Kidney glomerular epithelial cell (primary cell): ENCODE measurements at regions not wholly inside any gene's neighbourhood (a gene's known extent, or its start where the extent isn't known, plus 50 kb on each side); places are given as distances from the start of the nearest gene placed in this dataset.

Experiments
- DNase-seq: peaks from one replicate; lab custom pipeline; 2025; lab: John Stamatoyannopoulos, UW

- DNase-seq, result no peak
Observed at GRCh38 chr3:163946785-163947184, 1131.5 kb downstream of the SI start.

DNA sequence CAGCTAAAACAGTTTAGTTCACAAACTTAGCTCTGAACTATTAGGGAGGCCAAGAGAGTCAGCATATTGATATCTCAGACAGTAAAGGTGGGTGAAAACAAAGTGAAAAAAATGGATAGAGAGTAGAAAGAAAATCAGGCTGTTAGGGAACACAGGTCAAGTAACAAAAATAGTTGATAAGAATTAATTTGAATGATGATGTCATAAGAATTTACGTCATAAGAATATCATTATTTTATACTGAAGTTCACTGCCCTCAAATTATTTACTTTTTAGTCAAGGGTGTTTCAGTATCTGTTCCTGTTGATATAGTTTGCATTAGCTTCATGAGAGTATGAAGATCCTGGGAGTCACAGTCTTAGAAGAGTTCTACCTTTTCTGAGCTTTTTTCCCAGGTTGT lies 1134.6 kb downstream of the SI start:
- no peak for DNase-seq

DNA sequence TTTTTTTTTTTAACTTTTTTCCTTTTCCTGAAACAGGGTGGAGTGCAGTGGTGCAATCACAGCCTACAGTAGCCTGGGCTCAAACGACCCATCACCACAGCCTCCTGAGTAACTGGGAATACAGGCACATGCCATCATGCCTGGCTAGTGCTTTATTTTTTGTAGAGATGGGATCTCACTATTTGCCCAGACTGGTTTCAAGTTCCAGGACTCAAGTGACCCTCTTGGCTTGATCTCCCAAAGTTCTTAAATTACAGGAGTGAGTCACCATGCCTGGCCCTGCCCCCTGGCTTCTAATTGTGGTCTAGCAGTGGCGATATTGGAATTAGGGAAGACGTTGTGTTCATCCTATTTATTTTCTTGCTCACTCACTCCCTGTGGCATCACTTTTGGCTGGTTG lies 1138.4 kb downstream of the SI start:
- no peak for DNase-seq

- DNase-seq, result no peak
Observed at GRCh38 chr3:163936543-163936942, 1141.8 kb downstream of the SI start.

GRCh38 chr3:163935411-163935810 lies 1142.9 kb downstream of the SI start:
- no peak for DNase-seq

GRCh38 chr3:163929069-163929652 lies 1149.1 kb downstream of the SI start:
- no peak for DNase-seq

- DNase-seq, result no peak
Observed at GRCh38 chr3:163927521-163927920, 1150.8 kb downstream of the SI start.

GRCh38 chr3:163924600-163924999 lies 1153.7 kb downstream of the SI start:
- no peak for DNase-seq

DNA sequence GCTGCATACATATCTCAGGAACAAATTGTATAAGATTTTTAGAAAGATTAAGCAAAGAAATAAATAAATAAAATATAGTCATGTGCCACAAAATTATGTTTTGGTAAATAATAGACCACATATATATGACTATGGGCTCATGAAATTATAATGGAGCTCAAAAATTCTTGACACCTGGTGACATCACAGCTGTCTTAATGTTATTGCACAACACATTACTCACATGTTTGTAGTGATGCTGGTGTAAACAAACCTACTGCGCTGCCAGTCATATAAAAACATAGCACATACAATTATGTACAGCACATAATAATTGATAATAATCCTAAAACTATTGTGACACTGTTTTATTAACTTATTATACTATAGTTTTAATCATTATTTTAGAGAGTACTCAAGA lies 1159.1 kb downstream of the SI start:
- no peak for DNase-seq

GRCh38 chr3:163916596-163917560 lies 1161.4 kb downstream of the SI start:
- peak; percentile 29 for DNase-seq

DNA sequence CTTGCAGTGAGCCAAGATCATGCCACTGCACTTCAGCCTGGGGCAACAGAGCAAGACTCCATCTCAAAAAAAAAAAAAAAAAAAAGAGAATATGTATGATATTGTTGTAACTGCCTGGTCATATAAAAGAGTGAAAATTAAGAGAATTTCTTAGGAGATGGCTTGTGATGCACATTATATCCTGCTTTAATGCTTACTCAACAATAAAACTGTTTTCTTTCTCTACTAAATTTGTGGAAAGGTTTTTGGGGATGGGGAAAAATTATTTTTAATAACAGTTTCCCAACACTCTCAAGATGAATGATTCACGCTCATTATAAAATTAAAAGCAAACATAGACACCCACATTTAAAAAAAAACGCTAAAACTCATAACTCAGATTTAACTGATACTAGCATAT lies 1163.0 kb downstream of the SI start:
- no peak for DNase-seq

DNA sequence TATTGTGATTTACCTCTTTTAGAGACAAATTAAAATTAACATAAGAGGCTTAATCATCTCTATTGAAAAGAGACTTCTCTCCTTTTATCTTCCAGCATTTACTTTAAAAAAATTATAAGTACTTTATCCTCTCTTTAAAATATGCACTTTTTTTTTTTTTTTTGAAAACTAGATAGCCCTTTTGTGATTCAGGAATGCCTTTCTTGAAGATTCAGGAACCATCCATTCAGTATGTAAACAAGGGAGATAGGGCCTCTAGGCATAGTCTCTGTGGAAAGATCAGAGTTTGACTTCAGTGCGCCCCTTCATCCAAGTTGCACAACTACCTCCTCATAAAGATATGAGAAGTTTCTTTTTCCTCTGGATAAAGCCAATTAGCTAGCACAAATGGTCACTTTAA lies 1163.7 kb downstream of the SI start:
- no peak for DNase-seq

DNA sequence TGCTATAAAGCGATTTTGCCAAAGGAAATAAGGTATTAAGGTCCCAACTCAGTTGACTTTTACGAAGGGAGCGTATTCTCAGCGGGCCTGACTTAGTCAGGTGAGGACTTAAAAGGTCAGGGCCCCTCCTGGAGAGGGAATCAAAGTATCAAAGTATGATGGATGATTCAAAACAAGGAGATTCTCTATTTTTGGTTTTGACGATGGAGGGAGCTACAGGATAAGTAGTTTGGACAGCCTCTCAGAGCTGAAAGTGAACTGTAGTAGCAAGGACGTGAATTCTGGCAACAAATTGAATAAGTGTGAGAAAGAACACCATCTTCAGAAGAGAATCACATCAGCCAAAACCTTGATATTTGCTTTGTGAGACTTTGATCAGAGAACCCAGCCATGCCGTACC lies 1186.5 kb downstream of the SI start:
- no peak for DNase-seq

DNA sequence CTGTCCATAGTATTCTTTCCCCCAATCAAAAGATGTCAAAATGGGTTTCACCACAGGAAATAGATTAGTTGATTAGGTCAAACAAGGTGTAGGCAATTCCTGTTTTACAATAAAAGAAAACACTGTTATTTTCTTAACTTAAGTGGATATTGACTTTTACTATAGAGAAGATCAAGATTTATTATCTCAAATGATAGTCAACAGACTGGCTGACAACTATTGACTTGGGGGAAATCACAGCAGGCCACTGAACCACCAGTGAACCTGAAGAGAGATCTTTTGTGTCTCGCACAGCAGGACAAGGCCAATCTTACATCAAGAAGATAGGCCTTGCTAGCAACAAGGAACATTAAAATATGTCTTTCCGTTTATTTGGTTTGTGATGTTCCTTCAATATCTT lies 1187.6 kb downstream of the SI start:
- DNase-seq, result no peak

- no peak for DNase-seq
Observed at GRCh38 chr3:163879172-163879571, 1199.1 kb downstream of the SI start.

DNA sequence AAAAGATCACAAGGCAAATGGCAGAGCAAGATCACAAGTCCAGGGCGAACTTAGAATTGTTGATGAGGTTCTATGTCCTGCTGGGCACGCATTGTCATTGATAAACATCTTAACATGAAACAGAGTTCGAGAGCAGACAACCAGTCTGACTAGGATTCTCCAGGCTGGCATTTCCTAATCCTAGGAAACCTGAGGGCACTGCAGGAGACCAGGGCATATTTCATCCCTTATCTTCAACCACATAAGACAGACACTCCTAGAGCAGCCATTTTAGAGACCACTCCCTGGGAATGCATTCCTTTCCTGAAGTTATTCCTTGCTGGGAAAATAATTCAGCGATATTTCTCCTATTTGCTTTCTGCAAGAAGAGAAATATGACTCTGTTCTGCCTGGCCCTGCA lies 1199.9 kb downstream of the SI start:
- DNase-seq, result no peak

- DNase-seq, result no peak
Observed at GRCh38 chr3:163877805-163878204, 1200.5 kb downstream of the SI start.

DNA sequence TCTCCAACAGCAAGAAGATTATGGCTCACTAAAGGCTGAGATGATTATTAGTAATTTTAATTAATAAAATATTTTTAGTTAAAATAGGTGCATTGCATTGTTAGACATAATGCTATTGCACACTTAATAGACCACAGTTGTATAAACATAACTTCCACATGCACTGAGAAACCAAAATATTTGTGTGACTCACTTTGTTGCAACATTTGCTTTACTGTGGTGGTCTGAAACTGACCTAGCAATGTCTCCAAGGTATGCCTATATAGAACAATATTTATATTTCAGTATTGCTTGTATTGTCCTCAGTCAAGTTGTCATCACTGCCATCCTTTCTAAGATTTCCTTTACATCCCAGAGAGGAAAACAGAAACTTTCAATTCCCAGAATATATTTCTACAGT lies 1215.2 kb downstream of the SI start:
- no peak for DNase-seq

DNA sequence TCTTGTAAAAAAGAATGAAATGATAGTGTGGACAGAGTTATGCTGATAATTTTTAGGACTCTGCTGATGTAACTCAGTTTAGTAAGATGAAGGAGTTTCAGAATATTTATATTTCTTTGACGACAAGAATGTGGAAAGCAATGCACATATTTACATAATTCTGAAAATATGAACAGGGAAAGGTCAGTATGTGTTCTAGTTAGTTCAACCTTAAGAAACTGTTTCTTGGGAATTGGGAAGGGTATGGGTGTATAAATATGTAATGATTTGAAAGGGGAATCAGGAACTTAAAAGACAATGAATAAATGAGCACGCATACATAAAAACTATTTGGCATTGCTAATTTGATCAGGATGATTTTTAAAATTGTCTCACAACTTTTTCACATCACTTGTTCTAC lies 1226.1 kb downstream of the SI start:
- DNase-seq, result no peak

DNA sequence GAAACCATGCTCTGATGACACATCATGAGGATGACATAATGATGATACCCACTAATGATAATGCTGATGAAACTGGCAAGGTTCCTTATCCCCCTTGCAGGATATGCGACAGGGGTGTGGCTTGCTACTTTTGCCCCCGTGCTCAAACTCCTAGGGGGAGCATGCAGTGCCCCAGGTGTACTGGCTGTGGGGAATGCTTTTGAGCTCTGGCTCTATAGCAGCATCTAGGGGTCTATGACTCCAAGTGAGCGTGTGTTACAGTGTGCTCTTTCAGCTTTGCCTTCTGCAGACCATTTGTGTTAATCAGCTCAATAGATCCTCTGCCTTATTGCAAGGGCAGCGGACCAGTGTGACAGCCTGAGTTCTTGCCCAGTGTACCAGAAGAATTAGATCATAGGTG lies 1239.5 kb downstream of the SI start:
- no peak for DNase-seq

- DNase-seq, result no peak
Observed at GRCh38 chr3:163832547-163832946, 1245.7 kb downstream of the SI start.

- no peak for DNase-seq
Observed at GRCh38 chr3:163821841-163822240, 1256.5 kb downstream of the SI start.

- DNase-seq, result no peak
Observed at GRCh38 chr3:163817015-163817414, 1261.3 kb downstream of the SI start.

- DNase-seq, result no peak
Observed at GRCh38 chr3:163813935-163814334, 1264.4 kb downstream of the SI start.
